ENCODE measurements at regions not wholly inside any gene's neighbourhood (a gene's known extent, or its start where the extent isn't known, plus 50 kb on each side); places are given as distances from the start of the nearest gene placed in this dataset.

DNA sequence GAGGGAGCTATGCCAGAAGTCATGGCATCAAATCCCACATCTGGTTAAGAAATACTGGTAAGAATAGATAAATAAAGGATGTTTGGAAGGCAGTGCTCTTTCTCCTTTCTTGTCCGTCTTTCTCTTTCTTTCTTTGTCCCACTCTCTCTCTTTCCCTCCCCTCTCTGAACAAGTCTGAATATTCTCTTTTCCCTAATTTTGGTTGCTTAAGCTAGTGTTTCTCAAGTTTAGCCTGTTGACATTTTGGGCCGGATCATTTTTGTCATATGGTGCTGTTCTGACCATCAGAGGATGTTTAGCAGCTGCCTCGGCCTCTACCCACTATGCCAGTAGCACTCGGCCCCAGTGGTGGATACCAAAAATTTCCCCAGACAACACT is 405.3 kb upstream of the C2CD4B start:
- DNase-seq (ENCODE audit: low read depth in 1 of 2, low spot score in 1 of 2), result no peak
- TF ChIP-seq JUND (IDR thresholded peaks at IDR 0.05; ENCODE audit: low read depth), result no peak
- in situ Hi-C loops (cut with HindIII; ENCODE audit: low pct_unique_long_range_greater_than_20kb, low sequenced_read_pairs), result no loop called here

DNA sequence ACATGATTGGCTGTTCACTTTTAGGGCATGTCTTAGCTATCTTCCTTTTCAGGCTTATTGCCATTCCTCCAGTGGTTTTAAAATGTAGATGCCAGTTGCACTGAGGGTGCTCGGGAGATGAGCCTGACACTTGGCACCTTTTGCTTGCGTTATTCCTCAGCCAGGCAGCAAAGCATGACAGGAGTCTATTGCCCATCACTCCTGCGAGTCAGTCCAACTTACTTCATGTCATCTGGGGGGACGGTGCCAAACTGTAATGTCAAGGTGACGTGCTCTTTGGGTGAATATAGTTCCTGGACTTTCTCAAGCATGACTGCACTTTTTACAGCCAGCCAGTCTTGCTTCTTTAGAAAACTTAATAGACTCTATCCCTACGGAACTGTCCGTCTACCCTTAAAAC is 406.0 kb upstream of the C2CD4B start:
- DNase-seq (ENCODE audit: low read depth in 1 of 2, low spot score in 1 of 2), result no peak
- TF ChIP-seq JUND (IDR thresholded peaks at IDR 0.05; ENCODE audit: low read depth), result no peak
- in situ Hi-C loops (cut with HindIII; ENCODE audit: low pct_unique_long_range_greater_than_20kb, low sequenced_read_pairs), result no loop called here

DNA sequence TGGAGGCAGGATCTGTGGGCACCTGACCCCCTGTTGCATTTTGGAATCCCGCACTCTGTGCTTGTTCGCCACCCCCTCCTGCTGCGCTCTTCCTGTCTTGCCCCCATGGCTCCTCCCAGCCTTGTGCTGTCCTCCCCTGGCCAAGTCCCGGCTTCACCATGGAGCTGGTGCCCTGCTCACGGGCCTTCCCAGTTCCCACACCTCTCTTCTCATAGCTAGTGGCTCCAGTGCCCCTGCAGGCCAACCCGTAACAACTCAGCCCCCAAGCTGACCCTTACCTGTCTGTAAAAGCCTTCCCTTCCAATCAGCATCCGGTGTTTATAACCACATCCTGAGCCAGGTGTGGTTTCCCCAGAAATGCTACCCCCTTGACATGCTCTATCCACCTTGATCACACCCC is 407.7 kb upstream of the C2CD4B start:
- in situ Hi-C loops (cut with HindIII; ENCODE audit: low pct_unique_long_range_greater_than_20kb, low sequenced_read_pairs), result no loop called here
- no peak for TF ChIP-seq JUND (IDR thresholded peaks at IDR 0.05; ENCODE audit: low read depth)
- DNase-seq (ENCODE audit: low read depth in 1 of 2, low spot score in 1 of 2), result no peak

DNA sequence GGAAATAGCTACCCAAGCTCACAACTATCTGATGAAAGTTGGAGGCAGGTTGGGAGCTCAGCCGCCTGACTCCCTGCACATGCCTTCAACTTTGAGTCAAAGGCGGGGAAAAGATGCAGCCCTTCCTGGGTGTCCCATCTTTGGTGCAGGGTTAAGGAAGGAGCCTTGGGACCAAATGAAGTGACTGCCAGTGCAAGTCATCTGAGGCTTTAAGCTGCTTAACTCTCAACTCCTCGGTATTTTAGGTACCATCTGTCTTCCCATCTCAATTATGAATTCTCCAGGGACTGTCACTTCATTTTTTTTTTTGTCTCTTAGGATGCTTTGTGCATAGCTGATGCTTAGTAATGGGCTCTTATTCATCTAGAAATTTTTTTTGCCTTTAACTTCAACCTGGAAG is 408.8 kb upstream of the C2CD4B start:
- TF ChIP-seq JUND (IDR thresholded peaks at IDR 0.05; ENCODE audit: low read depth), result no peak
- DNase-seq (ENCODE audit: low read depth in 1 of 2, low spot score in 1 of 2), result no peak
- in situ Hi-C loops (cut with HindIII; ENCODE audit: low pct_unique_long_range_greater_than_20kb, low sequenced_read_pairs), result no loop called here

DNA sequence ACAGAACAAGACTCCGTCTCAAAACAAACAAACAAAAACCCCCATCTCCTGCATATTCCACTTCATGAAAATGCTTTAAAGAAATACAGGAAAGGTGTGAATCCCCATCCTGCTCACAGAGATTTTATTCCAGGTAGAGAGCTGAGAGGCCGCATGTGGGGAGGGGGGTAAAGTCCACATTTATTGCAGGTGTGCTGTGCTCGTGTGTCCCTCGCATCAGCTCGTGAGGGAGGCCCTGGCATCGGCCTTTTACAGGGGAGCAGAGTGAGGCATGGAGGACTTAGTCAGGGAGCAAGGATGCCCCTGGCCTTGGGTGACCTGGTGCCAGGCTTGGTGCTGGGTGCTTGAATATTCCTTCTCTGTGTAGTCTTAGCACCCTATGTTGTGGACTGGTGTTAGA is 413.5 kb upstream of the C2CD4B start:
- no peak for DNase-seq (ENCODE audit: low read depth in 1 of 2, low spot score in 1 of 2)

DNA sequence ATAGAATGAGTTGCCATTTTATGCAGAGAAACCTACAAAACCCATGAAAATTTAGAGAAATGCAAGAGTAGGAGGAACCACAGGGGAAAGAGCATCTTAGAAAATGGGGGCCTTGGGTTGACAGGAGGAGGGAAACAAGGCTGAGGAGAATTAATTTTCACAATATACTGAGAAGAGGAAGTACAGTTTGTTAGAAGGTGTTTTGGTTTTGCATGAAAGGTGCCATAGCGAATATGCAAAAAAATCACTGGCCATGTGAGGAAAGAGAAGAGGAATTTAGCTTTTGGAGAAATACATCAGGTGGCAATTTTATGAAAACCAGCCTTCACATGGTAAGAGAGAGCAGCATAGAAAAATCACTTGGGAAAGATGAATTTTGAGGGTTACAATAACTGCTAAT is 413.9 kb upstream of the C2CD4B start:
- DNase-seq (ENCODE audit: low read depth in 1 of 2, low spot score in 1 of 2), result no peak
- in situ Hi-C loops (cut with HindIII; ENCODE audit: low pct_unique_long_range_greater_than_20kb, low sequenced_read_pairs), result no loop called here
- no peak for TF ChIP-seq JUND (IDR thresholded peaks at IDR 0.05; ENCODE audit: low read depth)

More for the DNA sequence above, 413.5 kb upstream of the C2CD4B start:
- in situ Hi-C loops (cut with HindIII; ENCODE audit: low pct_unique_long_range_greater_than_20kb, low sequenced_read_pairs), result no loop called here
- no peak for TF ChIP-seq JUND (IDR thresholded peaks at IDR 0.05; ENCODE audit: low read depth)

DNA sequence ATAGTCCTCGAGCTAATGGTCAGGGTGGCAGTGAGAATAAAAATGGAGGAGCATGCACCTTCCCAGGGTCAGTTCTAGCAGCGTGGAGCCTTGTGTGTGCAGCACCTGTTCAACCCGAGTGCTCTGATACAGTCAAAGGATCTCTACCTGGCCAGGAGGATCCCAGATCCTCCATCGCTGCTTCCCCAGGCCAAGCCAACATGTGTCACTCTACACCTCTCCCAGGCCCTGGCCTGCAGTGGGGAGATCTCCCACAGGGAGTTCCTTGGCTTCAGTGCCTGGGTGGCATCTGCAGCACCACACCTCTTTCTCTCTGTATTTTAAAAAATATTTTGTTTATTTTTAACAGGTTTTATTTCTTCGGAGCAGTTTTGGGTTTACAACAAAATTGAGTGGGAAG is 414.8 kb upstream of the C2CD4B start:
- no peak for TF ChIP-seq JUND (IDR thresholded peaks at IDR 0.05; ENCODE audit: low read depth)
- in situ Hi-C loops (cut with HindIII; ENCODE audit: low pct_unique_long_range_greater_than_20kb, low sequenced_read_pairs), result no loop called here
- DNase-seq (ENCODE audit: low read depth in 1 of 2, low spot score in 1 of 2), result no peak

DNA sequence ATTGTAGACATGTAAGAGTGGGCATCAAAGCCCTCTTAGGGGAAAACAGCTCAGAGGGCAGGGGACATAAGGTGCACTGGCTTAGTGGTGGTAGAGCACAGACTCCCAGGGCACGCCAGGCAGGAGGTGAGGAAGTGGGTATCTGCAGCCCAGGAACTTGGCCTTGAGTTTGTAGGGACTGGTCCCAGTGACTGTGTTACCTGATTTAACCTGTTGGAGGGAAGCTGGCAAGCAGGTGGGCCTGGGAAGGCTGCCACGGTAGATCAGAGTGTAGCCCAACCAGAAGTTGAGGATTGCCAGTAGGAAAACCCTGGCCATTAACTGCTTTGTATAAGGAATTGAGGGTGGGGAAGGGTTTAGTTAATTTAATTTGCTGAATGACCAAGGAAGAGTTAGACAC is 417.5 kb upstream of the C2CD4B start:
- in situ Hi-C loops (cut with HindIII; ENCODE audit: low pct_unique_long_range_greater_than_20kb, low sequenced_read_pairs), result no loop called here
- DNase-seq (ENCODE audit: low read depth in 1 of 2, low spot score in 1 of 2), result no peak
- no peak for TF ChIP-seq JUND (IDR thresholded peaks at IDR 0.05; ENCODE audit: low read depth)

DNA sequence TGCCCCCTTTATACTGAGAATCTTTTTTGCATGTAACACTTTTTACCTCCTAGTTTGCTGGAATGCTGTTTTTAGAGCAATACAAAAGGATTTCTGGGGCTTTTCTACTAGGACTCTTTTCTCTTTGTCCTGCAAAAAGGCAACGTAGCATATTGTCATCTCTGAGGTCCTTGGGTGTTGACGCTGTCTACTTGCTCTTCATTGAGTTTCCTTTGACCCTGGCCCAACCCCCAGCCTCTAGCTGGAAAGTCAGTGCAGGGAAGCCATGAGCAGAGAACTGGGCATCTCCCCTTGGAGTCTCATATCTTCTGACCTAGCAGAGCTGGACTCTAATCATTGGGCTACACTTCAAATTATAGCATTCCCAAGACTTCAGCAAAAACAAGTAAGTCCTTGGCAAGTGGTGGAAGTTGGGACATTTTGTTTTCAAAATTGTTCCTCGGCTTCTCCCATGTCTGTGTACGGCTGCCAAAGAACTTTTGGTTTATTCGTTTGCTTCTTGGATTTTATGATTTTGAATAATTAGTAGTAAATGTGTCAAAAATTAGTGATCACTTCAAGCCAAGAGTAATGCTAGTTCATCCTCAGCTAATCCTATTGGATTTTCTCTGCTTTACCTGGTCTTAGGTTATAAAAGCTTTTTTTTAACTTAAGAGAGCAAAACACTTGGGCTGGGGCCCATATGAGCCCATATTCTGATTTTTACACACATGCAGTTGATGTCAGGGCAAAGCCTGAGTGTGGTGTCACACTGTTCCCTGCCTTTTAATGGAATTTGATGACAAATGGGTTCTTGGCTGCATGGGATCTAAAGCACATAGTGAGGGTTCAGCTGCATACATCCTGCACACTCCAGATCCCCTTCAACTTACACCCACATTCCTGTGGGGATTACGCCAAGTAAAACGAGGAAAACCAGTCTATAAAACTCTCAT is 419.5 kb upstream of the C2CD4B start:
- no peak for DNase-seq (ENCODE audit: low read depth in 1 of 2, low spot score in 1 of 2)
- in situ Hi-C loops (cut with HindIII; ENCODE audit: low pct_unique_long_range_greater_than_20kb, low sequenced_read_pairs), result no loop called here
- no peak for TF ChIP-seq JUND (IDR thresholded peaks at IDR 0.05; ENCODE audit: low read depth)

DNA sequence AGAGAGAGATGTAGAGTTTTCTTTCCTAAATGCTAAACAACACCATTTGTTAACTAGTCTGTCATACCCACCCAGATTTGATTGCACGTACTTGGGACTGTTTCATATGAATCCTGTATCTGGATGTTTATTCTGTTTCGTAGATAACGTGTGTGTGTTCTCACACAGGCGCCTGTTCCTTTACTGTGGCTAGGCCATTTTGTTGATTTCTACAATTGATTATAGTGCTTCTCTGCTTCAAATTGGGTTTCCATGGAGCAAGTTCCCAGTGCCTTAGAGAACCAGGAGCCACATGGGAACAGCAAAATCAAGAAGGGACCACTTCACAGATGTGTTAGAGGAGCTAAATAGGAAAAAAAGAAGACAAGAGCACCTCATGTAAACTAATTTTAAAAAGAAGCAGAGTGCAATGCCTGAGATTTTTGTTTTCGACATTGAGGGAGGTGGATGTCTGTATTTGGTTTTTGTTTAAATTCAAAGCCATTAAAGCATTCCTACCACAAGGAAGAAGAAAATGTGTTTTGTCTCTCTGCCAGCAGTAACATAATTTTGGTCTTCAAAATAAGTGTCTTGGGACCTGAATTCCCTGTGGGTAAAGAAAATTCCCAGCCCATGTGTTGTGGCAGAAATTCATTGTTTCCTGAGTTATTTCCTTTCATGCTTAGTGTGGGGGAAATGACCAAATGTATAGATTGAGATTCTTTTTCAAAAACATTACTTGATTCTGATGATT is 424.0 kb upstream of the C2CD4B start:
- no peak for TF ChIP-seq JUND (IDR thresholded peaks at IDR 0.05; ENCODE audit: low read depth)
- DNase-seq (ENCODE audit: low read depth in 1 of 2, low spot score in 1 of 2), result no peak
- in situ Hi-C loops (cut with HindIII; ENCODE audit: low pct_unique_long_range_greater_than_20kb, low sequenced_read_pairs), result no loop called here

DNA sequence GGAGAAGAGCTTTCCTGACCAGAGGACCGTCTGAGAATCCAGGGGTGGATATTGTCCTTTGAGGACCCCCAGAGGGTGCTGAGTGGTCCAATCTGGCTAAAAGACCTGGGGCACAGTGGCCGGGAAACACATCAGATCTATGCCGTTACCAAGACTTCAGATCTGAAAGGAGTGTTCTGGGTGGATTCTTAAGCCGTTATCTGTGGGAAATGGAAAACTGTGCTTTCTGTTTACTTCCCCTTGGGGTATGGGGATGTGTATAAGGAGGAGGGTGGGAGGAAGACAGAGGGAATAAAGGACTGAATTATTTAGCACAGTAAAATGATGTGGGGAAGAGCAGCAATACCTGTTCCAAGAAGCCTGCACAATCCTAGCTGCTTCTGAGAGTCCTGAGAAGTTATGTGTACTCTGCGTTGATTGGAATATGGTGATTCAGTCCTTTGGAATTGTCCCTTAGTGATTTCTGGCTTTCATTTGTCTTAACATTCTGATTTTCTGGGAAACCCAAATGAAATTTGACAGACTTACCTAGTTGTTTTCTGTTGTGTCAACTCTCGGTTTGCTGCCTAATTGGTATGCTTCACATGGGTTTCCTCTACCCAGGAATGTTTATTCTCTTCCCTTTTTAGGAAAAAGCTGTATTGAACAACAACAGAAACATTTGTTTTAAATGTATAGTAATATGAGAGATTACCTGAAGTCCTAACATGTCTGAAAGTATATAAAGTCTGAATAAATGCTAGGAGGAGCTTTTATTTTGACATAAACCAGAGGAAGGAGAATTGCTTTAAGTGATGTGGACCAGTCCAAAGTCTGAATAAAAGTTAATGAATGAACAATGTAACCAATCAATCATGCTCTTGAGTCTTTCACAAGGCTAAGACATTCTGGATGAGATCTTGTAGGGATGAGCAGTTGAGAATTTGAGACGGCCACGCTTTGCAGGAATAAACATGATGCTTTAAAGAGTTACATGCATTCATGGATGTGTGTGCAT is 427.1 kb upstream of the C2CD4B start:
- no peak for TF ChIP-seq JUND (IDR thresholded peaks at IDR 0.05; ENCODE audit: low read depth)
- no peak for DNase-seq (ENCODE audit: low read depth in 1 of 2, low spot score in 1 of 2)
- in situ Hi-C loops (cut with HindIII; ENCODE audit: low pct_unique_long_range_greater_than_20kb, low sequenced_read_pairs), result no loop called here

DNA sequence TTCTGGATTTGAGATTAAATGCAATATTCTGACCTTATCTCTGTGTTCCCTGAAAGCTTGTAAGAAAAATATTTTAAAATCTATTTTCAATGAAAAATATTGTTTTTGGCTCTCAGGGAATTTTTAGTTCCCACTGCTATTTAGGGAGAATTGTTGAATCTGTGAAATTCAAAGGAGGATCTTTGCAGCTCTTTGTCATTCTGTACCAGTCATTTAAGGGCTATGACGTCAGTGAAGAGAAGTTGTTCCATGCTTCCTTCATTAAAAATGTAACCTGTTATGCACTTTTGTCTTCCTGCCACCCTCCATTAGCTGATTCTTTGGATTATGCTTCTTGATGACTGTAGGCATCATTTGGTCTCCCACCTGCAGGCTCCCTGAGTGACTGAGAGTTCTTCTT is 427.8 kb upstream of the C2CD4B start:
- TF ChIP-seq JUND (IDR thresholded peaks at IDR 0.05; ENCODE audit: low read depth), result no peak
- in situ Hi-C loops (cut with HindIII; ENCODE audit: low pct_unique_long_range_greater_than_20kb, low sequenced_read_pairs), result no loop called here
- DNase-seq (ENCODE audit: low read depth in 1 of 2, low spot score in 1 of 2), result no peak
